HFF-Myc (cell line): ENCODE measurements at regions not wholly inside any gene's neighbourhood (a gene's known extent, or its start where the extent isn't known, plus 50 kb on each side); places are given as distances from the start of the nearest gene placed in this dataset.

ENCODE experiments used
- DNase-seq: peaks from one replicate; pipeline ENCODE4 v3.0.0-alpha.2; 2011; ENCODE audit warnings: low read depth; ENCODE audit errors: extremely low read depth
- H3K4me3 ChIP-seq: replicated peaks from 2 replicates; pipeline ENCODE4 v1.5.1; 2011; ENCODE audit warnings: low read depth, mild to moderate bottlenecking, control low read depth, low read length
- TF ChIP-seq, protein P1 (sequence below): IDR thresholded peaks from 2 replicates; pipeline ENCODE4 v1.5.1; 2012; ENCODE audit warnings: mild to moderate bottlenecking, low read depth, low read length, control low read depth; ENCODE audit errors: missing control alignments

DNA sequence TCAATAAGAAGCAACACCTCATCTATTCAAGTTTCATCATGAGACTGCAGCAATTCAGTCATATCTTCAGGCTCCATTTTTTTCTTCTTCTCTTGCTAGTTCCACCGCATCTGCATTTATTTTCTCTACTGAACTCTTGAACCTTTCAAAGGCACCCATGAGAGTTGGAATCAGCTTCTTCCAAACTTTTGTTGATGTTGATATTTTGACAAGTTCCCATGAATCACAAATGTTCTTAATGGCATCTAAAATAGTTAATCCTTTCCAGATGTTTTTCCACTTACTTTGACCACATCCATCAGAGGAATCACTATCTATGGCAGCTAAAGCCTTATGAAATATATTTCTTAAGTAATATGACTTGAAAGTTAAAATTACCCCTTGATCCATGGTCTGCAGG lies 434.3 kb downstream of the GPATCH2 start:
- no peak for DNase-seq
- H3K4me3 ChIP-seq: no peak overlapping the region
- TF ChIP-seq, protein P1, sequence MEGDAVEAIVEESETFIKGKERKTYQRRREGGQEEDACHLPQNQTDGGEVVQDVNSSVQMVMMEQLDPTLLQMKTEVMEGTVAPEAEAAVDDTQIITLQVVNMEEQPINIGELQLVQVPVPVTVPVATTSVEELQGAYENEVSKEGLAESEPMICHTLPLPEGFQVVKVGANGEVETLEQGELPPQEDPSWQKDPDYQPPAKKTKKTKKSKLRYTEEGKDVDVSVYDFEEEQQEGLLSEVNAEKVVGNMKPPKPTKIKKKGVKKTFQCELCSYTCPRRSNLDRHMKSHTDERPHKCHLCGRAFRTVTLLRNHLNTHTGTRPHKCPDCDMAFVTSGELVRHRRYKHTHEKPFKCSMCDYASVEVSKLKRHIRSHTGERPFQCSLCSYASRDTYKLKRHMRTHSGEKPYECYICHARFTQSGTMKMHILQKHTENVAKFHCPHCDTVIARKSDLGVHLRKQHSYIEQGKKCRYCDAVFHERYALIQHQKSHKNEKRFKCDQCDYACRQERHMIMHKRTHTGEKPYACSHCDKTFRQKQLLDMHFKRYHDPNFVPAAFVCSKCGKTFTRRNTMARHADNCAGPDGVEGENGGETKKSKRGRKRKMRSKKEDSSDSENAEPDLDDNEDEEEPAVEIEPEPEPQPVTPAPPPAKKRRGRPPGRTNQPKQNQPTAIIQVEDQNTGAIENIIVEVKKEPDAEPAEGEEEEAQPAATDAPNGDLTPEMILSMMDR: no peak

DNA sequence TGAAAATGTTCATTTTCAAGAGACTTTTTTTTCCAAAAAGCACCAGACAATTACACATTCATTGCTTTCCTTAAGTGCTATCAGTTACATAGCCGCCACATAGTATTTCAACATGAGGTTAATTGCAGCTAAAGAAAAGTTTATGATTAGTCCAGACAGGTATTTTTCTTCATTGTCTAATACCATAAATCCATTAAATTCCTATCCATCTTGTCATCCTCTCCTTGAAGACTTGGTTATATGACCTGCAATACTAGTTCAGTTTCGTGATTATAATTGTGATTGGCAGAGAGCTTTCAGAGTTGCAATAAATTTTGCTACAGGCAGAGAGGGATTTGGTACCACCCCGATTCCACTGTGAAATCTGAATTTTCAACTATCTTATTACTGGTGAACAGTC lies 437.7 kb downstream of the GPATCH2 start:
- no peak for DNase-seq
- H3K4me3 ChIP-seq: no peak overlapping the region
- TF ChIP-seq, protein P1: no peak

DNA sequence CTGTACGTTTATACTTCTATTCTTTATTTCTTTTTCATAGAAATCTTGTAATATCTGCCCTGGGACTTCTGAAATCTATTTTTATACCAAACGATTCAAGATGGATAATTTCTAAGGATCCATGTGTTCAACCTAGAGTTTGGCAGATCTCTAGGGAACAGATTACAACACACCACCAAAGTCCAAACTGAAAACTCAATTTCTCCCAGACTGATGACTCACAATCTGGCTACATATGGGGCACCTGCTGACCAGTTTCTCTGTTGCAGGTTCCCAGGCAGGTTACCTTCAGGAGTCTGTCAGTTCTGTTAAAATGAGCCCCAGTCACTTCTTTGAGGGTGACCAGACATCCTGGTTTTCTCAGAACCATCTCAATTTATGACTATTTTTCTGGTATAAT lies 439.4 kb downstream of the GPATCH2 start:
- no peak for DNase-seq
- TF ChIP-seq, protein P1: no peak
- no peak overlapping the region for H3K4me3 ChIP-seq

DNA sequence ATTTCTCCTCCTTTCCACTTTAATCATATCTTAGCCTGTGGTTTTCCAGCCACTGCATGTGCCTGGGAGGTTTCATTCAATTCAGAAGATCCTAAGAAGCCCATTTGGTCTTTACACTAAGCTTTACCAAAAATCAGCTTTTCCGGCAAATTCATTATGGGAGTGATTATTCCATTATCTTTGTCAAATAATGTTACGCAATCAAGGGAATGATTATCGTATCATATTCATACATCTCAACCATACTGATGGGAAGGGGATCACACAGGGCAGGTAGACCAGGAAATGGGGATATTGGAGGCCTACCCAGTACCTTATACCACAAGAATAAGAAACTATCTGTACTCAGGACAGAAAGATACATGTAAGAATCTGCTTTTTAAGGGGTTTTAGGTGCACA lies 440.5 kb downstream of the GPATCH2 start:
- no peak for DNase-seq
- TF ChIP-seq, protein P1: no peak
- H3K4me3 ChIP-seq: no peak overlapping the region

DNA sequence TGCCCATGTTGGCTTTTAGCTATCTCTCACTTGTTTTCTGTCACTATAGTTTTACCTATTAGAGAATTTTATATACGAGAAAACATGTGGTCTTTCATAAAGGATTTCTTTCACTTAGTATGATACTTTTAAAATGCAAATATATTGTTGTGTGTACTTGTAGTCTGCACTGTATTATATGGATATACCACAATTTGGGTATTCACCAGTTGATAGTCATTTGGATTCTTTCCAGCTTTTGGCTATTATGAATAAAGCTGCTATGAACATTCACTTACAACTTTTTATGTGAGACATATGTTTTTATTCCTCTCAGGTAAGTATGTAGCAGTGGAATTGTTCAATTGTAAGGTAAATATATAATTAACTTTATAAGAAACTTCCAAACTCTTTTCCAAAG lies 441.5 kb downstream of the GPATCH2 start:
- H3K4me3 ChIP-seq: no peak overlapping the region
- DNase-seq: no peak
- TF ChIP-seq, protein P1: no peak

DNA sequence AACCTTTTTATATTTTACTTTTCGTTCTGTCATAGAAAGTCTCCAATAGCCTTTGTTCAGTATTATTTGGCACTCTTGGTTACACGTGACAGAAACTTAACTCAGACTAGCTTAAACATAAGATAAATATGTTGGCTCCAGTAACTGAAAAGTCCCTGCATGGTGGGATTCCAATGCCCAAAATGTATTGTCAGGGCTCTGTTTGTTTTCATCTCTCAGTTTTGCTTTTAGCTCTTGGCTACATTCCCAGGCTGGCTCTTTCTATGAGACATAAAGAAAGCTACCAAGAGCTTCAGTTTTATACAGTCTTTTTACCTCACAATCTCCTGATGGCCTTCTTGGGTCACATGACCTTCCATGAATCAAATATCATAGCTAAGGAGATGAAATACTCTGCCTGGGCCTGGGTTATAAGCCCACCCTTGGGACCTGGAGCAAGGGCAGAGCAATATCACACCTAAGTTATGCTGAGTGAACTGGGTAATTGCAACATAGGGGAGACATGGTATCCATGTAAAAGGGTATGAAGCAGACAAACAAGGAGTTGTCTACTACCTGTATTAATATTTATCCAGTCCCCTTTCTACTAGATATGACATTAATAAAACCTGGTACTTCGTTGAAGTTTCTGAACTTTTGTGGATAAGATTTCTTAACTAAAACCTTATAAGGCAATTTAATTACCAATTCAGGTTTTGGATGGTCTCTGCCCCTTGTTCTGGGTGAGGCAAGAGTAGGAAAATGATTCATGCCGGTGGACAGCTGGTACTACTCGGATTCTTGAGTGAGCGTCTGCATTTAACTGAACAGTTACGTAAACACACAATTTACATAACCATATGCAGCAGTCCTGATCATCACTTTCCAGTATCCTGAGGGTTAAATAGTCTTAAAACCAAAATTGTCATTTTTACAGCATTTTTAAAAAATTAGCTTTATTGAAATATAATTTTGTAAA lies 442.3 kb downstream of the GPATCH2 start:
- H3K4me3 ChIP-seq: no peak overlapping the region
- DNase-seq: no peak
- TF ChIP-seq, protein P1: no peak
